ENCODE measurements at regions not wholly inside any gene's neighbourhood (a gene's known extent, or its start where the extent isn't known, plus 50 kb on each side); places are given as distances from the start of the nearest gene placed in this dataset.
A peak's percentile ranks its signal among the peaks of the same experiment; 100 is the strongest.

DNA sequence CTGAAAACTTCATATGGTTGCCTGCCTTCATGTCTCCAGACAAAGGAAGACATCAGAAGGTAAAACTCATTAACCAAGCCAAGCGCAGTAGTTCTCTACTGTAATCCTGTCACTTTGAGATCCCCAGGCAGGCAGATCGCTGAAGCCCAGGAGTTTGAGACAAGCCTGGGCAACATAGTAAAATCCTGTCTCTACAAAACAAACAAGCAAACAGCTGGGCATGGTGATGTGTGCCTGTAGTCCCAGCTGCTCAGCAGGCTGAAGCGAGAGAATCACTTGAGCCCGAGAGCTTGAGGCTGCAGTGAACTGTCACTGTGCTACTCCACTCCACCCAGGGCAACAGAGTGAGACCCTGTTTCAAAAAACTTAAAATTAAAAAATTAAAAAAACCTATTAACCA lies 467.4 kb upstream of the SORCS1 start:
- TF ChIP-seq, protein P1, sequence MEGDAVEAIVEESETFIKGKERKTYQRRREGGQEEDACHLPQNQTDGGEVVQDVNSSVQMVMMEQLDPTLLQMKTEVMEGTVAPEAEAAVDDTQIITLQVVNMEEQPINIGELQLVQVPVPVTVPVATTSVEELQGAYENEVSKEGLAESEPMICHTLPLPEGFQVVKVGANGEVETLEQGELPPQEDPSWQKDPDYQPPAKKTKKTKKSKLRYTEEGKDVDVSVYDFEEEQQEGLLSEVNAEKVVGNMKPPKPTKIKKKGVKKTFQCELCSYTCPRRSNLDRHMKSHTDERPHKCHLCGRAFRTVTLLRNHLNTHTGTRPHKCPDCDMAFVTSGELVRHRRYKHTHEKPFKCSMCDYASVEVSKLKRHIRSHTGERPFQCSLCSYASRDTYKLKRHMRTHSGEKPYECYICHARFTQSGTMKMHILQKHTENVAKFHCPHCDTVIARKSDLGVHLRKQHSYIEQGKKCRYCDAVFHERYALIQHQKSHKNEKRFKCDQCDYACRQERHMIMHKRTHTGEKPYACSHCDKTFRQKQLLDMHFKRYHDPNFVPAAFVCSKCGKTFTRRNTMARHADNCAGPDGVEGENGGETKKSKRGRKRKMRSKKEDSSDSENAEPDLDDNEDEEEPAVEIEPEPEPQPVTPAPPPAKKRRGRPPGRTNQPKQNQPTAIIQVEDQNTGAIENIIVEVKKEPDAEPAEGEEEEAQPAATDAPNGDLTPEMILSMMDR (IDR thresholded peaks at IDR 0.05; ENCODE audit: low read length, missing control alignments): no peak
- no peak for DNase-seq (ENCODE audit: low read depth)
- H3K4me3 ChIP-seq (replicated peaks; ENCODE audit: low read depth, low read length): no peak overlapping the region

DNA sequence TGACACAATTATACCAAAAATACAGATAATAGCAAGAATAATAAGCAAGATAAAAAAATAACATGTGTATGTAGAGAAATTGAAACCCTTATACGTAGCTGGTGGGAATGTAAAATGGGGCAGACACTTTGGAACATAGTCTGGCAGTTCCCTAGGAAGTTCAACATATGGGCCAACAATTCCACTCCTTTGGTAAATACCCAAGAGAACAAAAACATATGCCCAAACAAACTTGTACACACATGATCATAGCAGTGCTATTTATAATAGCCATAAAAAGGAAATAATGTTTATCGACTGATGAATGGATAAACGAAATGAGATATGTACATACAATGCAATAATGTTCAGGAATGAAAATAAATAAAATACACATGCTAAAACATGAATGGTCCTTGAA lies 462.4 kb upstream of the SORCS1 start:
- no peak overlapping the region for H3K4me3 ChIP-seq (replicated peaks; ENCODE audit: low read depth, low read length)
- DNase-seq (ENCODE audit: low read depth): no peak
- TF ChIP-seq, protein P1 (IDR thresholded peaks at IDR 0.05; ENCODE audit: low read length, missing control alignments): no peak

DNA sequence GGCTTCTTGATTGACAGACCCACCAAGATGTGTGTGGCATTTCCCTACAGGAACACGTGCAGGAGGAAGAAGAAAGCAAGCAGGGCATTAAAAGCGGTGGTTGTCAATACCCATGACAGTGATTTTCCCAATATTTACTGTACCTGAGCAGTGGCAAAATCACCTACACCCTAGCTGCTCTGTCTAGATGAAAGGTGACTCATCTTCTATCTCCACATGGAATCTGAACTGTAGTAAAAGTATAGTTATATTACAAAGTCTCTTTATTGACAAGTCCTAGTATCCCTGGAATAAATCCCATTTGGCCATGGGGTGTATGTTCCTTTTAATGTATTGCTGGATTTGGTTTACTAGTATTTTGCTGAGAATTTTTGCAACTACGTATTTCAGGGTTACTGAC lies 458.8 kb upstream of the SORCS1 start:
- TF ChIP-seq, protein P1 (IDR thresholded peaks at IDR 0.05; ENCODE audit: low read length, missing control alignments): no peak
- no peak for DNase-seq (ENCODE audit: low read depth)
- no peak overlapping the region for H3K4me3 ChIP-seq (replicated peaks; ENCODE audit: low read depth, low read length)

DNA sequence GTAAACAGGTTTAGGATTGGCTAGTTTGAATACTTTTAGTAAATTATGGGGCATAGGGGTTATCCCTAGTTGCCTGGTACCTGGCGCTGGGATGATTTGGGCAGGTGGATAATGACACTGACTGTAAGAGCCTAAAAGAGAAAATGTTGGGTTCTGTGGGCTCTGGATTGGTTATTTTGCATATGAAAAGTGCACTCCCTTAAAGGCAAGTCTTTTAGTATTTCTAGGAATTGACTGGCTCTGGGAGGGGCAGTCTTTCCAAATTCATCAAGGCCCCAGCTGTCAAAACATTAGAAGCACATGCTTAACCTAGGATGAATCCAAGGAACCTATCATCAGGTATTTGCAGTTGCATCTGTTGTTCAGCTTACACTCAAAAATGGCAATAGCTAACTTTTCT lies 454.6 kb upstream of the SORCS1 start:
- TF ChIP-seq, protein P1 (IDR thresholded peaks at IDR 0.05; ENCODE audit: low read length, missing control alignments): no peak
- no peak overlapping the region for H3K4me3 ChIP-seq (replicated peaks; ENCODE audit: low read depth, low read length)
- no peak for DNase-seq (ENCODE audit: low read depth)

DNA sequence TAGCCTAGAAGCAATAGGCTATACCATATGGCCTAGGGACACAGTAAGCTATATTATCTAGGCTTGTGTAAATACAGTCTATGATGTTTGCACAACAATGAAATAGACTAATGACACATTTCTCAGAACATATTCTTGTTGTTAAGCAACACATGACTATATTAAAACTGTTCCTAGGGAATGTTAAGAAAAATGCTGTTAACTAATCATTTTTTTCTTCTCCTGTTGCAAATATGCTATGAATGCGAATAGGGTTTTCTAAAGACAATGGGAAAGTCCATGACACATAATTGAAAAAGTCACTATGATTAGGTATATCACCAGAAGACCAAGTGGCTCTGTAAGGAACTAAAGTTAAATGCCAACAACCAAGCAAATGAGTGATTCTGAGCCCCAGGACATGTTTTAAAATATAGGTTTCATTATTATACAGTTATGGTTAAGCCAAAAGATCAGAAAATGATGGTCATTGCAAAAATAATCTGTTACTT lies 454.0 kb upstream of the SORCS1 start:
- H3K4me3 ChIP-seq (replicated peaks; ENCODE audit: low read depth, low read length): no peak overlapping the region
- peak; percentile 27 for DNase-seq (ENCODE audit: low read depth)
- TF ChIP-seq, protein P1 (IDR thresholded peaks at IDR 0.05; ENCODE audit: low read length, missing control alignments): no peak

DNA sequence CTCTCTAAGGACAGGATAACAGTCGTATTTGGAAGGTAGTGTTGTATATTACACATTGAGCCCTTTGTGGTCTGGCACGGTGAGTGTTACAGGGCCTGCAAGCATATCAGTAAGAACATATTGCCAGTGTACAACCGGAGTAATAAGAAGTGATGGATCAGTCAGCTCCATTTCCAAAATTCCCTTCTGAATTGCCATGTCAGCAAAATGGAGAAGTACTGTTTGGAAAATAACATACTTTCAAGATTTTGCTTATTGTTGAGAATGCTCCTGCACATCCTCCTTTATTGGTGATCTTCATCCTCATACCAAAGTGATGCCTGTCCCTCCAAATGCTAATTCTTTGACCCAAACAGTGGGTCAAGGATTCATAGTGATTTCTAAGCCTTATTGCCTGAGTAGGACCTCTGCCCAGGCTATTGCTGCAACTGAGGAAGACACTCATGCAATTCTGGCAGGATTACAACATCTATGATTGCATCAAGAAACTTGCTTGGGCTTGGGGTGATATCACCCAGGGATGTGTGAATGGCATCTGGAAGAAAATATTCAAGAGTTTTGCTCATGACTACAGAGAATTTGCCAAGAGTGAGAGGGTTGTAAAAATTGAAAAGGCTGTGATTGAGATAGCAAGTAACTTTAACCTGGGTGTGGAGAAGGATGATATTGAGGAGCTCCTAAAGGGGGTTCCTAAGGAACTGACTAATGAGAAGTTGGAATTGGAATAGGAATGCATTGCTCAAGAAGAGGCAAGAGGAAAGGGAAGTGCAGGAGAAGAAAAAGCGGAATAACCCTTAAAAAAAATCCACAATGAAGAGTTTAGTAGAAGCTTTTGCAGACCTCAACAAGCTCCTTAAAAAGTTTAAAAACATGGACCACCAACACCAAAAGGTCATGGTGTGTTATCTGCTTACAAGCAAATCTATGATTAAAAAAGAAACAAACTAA lies 452.2 kb upstream of the SORCS1 start:
- no peak overlapping the region for H3K4me3 ChIP-seq (replicated peaks; ENCODE audit: low read depth, low read length)
- TF ChIP-seq, protein P1 (IDR thresholded peaks at IDR 0.05; ENCODE audit: low read length, missing control alignments): no peak
- DNase-seq (ENCODE audit: low read depth): peak; percentile 50

Measured in fibroblast of pulmonary artery (primary cell).